Lower leg skin (tissue), 3 donors: ENCODE measurements at regions not wholly inside any gene's neighbourhood (a gene's known extent, or its start where the extent isn't known, plus 50 kb on each side); places are given as distances from the start of the nearest gene placed in this dataset.

Experiments
- POLR2A ChIP-seq, 2 donors: fragments of 450-650 bp; IDR thresholded peaks; one replicate each; pipeline ENCODE4 v1.6.1; 2016 to 2017; ENCODE audit warnings: antibody characterized with exemption in 2 of 2, mild to moderate bottlenecking in 1 of 2, moderate library complexity in 1 of 2
- TF ChIP-seq, protein P1 (sequence below), 3 donors: fragments of 450-650 bp; IDR thresholded peaks; one replicate each; pipeline ENCODE4 v1.5.1; 2016; ENCODE audit warnings: antibody characterized with exemption in 3 of 3, mild to moderate bottlenecking in 3 of 3, moderate library complexity in 2 of 3

DNA sequence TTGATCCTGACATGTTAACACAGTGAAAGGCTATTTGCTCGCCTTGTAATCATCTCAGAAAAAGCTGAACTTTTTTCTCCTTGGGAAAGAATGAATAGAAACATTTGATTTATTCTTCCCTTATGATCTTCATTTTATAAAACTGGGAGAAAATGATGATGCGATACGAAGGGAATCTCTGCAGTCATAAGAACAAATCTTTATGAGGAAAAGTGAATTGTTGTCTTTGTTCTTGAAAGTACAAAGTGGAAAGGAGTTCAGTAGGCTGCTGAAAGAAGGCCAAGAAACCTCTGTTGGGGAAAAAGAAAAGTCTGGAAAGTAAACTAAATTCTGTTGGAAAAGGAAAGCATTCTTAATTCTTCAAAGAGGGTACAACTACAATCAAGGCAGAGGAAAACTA, 248.8 kb downstream of the NSUN3 start:
- TF ChIP-seq, protein P1, sequence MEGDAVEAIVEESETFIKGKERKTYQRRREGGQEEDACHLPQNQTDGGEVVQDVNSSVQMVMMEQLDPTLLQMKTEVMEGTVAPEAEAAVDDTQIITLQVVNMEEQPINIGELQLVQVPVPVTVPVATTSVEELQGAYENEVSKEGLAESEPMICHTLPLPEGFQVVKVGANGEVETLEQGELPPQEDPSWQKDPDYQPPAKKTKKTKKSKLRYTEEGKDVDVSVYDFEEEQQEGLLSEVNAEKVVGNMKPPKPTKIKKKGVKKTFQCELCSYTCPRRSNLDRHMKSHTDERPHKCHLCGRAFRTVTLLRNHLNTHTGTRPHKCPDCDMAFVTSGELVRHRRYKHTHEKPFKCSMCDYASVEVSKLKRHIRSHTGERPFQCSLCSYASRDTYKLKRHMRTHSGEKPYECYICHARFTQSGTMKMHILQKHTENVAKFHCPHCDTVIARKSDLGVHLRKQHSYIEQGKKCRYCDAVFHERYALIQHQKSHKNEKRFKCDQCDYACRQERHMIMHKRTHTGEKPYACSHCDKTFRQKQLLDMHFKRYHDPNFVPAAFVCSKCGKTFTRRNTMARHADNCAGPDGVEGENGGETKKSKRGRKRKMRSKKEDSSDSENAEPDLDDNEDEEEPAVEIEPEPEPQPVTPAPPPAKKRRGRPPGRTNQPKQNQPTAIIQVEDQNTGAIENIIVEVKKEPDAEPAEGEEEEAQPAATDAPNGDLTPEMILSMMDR (IDR thresholded peaks at IDR 0.05), result no peak
- no peak for TF ChIP-seq POLR2A (IDR thresholded peaks at IDR 0.05)
